NCI-H748 (cell line): ENCODE measurements at regions not wholly inside any gene's neighbourhood (a gene's known extent, or its start where the extent isn't known, plus 50 kb on each side); places are given as distances from the start of the nearest gene placed in this dataset.

Experiments used
- DNase-seq: peaks from one replicate; lab custom pipeline; 2025; ENCODE audit not compliant: unreplicated experiment; lab: John Stamatoyannopoulos, UW

GRCh38 chr2:173854840-173855239 is 110.3 kb downstream of the SP3 start:
- peak; percentile 5 for DNase-seq

DNA sequence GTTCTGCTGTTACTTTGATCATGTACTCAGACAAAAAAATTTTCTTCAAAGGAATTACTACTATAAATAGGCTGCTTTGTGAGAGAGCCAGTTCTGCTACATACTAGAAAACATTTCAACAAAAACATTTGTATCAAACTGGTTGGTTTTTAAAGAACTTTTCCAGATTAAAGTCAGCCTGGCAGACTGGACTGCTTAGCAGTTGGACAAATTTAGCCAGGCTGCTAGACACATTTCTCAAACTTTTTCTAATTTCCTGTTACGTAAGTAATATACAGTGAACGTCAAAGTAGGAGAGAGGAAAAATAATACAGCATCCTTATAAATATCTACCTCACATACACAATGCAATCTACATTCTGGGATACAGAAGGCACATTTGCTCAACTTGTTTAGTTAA is 109.5 kb downstream of the SP3 start:
- no peak for DNase-seq
